ENCODE measurements at regions not wholly inside any gene's neighbourhood (a gene's known extent, or its start where the extent isn't known, plus 50 kb on each side); places are given as distances from the start of the nearest gene placed in this dataset.
A peak's percentile ranks its signal among the peaks of the same experiment; 100 is the strongest.

DNA sequence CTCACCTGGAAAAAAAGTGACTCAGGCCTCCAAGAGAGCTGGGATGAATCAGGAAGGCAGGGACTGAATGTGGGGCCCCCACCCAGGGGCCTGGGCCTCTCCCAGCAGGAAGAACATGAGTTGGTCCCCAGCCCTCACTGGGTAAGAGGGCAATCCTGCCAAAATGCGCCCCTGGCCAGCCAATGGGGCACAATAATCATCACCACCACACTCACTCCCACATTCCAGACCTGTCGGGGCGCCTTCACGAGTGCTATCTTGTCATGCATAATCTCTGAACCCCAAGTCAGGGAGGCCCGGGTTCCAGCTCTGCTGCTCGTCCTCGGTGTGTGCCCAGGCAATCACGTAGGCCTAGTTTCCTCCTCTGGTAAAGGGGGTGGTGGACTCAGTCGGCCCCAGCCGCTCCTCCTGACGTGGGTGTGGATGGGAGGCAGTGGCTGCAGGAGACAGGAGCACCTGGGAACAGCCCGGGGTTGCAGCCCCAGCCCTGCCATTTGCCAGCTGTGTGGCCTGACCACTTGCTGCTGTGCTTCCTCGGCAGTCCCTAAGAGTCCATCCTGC lies 115.1 kb downstream of the CYP26B1 start:
- in situ Hi-C loops (cut with MboI; ENCODE audit: low sequenced_read_pairs, unreplicated experiment) = no loop called here
- TF ChIP-seq CTCF (IDR thresholded peaks at IDR 0.05; ENCODE audit: borderline replicate concordance, control extremely low read depth, extremely low read depth, insufficient read depth, missing control alignments) = no peak
- DNase-seq (ENCODE audit: low spot score) = peak; percentile 17

DNA sequence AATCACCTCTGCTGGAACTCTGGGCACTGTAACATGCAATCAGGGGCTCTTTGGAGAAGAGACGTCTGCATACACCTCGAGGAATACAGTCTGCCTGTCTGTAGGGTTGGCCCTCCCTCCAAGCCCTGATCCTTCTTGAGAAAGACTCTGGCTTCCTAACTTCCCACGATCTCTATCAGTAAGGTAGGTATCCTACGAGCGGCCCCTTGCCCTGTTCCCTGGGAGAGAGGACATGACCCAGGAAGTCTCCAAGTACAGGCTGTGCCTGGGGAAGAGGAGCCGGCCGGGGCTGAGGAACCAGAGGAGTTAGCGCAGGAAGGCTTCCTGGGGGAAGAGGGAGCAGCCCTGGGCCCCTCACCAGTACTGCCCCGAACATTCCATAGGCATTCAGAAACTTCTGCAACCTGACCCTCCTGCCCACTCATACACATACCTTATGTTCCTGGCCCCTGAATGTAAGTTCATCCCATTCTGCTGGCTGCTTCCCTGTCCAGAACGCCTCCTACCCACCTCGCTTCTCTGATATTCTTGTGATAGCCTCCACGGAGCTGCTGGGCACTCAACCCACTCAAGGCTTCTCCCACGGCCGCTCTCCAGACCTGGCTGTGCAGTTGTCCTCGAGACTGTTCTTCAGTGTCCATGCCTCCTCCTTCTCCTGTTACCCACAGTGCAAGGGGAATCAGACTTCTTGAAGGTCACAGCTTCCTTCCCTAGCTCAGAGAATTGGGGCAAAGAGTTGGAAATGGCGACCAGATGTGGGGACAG lies 116.1 kb downstream of the CYP26B1 start:
- TF ChIP-seq CTCF (IDR thresholded peaks at IDR 0.05; ENCODE audit: borderline replicate concordance, control extremely low read depth, extremely low read depth, insufficient read depth, missing control alignments) = no peak
- in situ Hi-C loops (cut with MboI; ENCODE audit: low sequenced_read_pairs, unreplicated experiment) = no loop called here
- peak; percentile 5 for DNase-seq (ENCODE audit: low spot score)

DNA sequence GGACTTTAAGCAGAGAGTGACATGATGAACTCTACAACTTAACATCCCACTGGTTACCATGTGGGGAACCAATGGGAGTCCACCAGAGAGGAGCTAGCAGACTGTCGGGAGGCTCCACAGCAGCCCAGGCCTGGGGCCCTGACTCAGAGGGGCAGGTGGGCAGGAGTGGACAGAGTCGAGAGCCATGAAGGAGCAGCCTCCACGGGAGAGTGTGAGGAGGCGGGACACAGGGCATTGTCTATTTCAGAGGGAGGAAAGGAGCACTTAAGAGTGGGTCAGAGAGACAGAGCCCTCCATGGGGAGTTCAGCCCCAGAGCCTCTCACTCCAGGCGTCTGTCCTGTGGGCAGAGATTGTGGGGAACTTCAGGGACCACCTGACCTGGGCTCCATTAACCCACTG lies 118.7 kb downstream of the CYP26B1 start:
- DNase-seq (ENCODE audit: low spot score) = no peak
- in situ Hi-C loops (cut with MboI; ENCODE audit: low sequenced_read_pairs, unreplicated experiment) = no loop called here
- TF ChIP-seq CTCF (IDR thresholded peaks at IDR 0.05; ENCODE audit: borderline replicate concordance, control extremely low read depth, extremely low read depth, insufficient read depth, missing control alignments) = no peak

DNA sequence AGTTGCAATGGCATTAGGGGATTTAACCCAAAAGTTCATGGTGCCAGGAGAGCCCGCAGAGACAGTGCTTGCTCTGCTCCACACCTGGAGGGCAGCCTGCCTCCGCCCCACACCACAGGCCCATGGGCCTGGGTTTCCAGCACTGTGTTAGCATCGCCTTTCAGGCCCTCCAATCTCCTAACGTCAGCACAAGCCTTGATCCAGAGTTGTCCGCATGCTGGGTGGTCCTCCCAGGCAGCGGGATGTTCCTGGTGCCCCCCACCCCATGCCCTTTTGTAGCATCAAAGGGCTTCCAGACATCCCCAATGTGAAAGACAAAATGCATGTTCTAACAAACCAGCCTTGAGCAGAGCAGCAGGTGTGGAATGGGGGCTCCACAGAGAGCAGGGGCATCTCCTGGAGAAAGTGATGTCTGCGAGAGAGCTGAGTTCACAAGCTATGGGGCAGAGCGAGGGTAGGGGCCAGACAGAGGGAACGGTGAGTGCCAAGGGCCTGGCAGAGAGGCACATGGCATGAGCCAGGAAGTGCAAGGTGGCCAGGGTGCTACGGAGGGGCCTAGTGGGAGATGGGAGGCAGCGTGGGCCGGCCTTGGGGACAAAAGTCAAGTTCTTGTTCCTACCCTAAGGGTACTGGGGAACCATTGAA lies 119.2 kb downstream of the CYP26B1 start:
- no peak for DNase-seq (ENCODE audit: low spot score)
- in situ Hi-C loops (cut with MboI; ENCODE audit: low sequenced_read_pairs, unreplicated experiment) = no loop called here
- no peak for TF ChIP-seq CTCF (IDR thresholded peaks at IDR 0.05; ENCODE audit: borderline replicate concordance, control extremely low read depth, extremely low read depth, insufficient read depth, missing control alignments)

- no peak for TF ChIP-seq CTCF (IDR thresholded peaks at IDR 0.05; ENCODE audit: borderline replicate concordance, control extremely low read depth, extremely low read depth, insufficient read depth, missing control alignments)
- no peak for DNase-seq (ENCODE audit: low spot score)
- in situ Hi-C loops (cut with MboI; ENCODE audit: low sequenced_read_pairs, unreplicated experiment) = no loop called here
These were observed 120.1 kb downstream of the CYP26B1 start for GRCh38 chr2:72027426-72028161.

- no peak for TF ChIP-seq CTCF (IDR thresholded peaks at IDR 0.05; ENCODE audit: borderline replicate concordance, control extremely low read depth, extremely low read depth, insufficient read depth, missing control alignments)
- no peak for DNase-seq (ENCODE audit: low spot score)
- in situ Hi-C loops (cut with MboI; ENCODE audit: low sequenced_read_pairs, unreplicated experiment) = no loop called here
These were observed 120.7 kb downstream of the CYP26B1 start for GRCh38 chr2:72026819-72027425.

Measured in GM13976 (cell line).